ENCODE measurements at regions not wholly inside any gene's neighbourhood (a gene's known extent, or its start where the extent isn't known, plus 50 kb on each side); places are given as distances from the start of the nearest gene placed in this dataset.

DNA sequence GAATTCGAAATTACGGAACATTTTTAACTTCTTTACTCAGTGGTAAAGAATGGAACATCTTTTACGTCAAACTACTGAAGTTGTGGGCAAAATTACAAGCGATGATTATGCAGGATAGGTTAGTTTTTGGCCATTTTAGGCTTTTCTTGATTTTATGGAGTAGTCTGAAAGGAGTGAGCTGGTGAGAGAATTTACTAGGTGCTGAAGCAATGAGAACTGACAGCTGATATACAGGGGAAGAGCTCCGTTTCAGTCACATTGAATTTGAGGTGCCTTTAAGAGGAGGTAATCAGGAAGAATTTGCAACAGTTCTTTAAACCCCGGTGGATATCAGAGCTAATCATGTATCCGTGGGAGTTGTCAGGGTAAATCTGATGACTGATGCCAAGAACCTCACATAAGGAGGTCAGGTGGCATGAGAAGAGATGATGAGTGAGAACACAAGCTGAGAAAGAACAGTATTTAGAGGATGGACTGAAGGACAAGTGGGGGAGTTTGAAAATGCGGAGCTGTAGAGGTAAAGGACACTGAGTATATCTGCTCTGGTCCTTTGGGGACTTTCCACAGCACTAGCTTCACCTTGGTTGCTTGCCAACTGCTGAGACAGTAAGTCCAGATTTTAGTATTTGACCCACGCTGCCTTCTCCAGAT is 104.3 kb downstream of the AHR start:
- TF ChIP-seq, protein P1, sequence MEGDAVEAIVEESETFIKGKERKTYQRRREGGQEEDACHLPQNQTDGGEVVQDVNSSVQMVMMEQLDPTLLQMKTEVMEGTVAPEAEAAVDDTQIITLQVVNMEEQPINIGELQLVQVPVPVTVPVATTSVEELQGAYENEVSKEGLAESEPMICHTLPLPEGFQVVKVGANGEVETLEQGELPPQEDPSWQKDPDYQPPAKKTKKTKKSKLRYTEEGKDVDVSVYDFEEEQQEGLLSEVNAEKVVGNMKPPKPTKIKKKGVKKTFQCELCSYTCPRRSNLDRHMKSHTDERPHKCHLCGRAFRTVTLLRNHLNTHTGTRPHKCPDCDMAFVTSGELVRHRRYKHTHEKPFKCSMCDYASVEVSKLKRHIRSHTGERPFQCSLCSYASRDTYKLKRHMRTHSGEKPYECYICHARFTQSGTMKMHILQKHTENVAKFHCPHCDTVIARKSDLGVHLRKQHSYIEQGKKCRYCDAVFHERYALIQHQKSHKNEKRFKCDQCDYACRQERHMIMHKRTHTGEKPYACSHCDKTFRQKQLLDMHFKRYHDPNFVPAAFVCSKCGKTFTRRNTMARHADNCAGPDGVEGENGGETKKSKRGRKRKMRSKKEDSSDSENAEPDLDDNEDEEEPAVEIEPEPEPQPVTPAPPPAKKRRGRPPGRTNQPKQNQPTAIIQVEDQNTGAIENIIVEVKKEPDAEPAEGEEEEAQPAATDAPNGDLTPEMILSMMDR (IDR thresholded peaks at IDR 0.05) = no peak
- TF ChIP-seq POLR2AphosphoS5 (IDR thresholded peaks at IDR 0.05) = no peak
- TF ChIP-seq POLR2A (IDR thresholded peaks at IDR 0.05) = no peak
